NOMO-1 treated with DMSO at 0.1 percent for 48 hours (cell line): ENCODE measurements at regions not wholly inside any gene's neighbourhood (a gene's known extent, or its start where the extent isn't known, plus 50 kb on each side); places are given as distances from the start of the nearest gene placed in this dataset.
"Not testable (repeated sequence)": the region's sequence is repeated elsewhere in the genome, so short reads cannot be mapped to it uniquely, and the experiment has no call there.

Experiments
- DNase-seq: peaks from one replicate; lab custom pipeline; 2025; ENCODE audit not compliant: unreplicated experiment; lab: John Stamatoyannopoulos, UW

- DNase-seq: no peak
Measured at GRCh38 chr12:124654666-124655047, 87.2 kb upstream of the NCOR2 start.

GRCh38 chr12:124653169-124653931, 85.9 kb upstream of the NCOR2 start:
- DNase-seq: peak; percentile 37

- no peak for DNase-seq
Measured at GRCh38 chr12:124652661-124653060, 85.2 kb upstream of the NCOR2 start.

- no peak for DNase-seq
Measured at GRCh38 chr12:124651516-124652273, 84.3 kb upstream of the NCOR2 start.

- DNase-seq: no peak
Measured at GRCh38 chr12:124650912-124651311, 83.5 kb upstream of the NCOR2 start.

- DNase-seq: no peak
Measured at GRCh38 chr12:124648710-124649384, 81.4 kb upstream of the NCOR2 start.

GRCh38 chr12:124647316-124647715, 79.9 kb upstream of the NCOR2 start:
- DNase-seq: no peak

GRCh38 chr12:124646385-124647230, 79.2 kb upstream of the NCOR2 start:
- DNase-seq: peak; percentile 80

- no peak for DNase-seq
Measured at GRCh38 chr12:124645530-124646244, 78.3 kb upstream of the NCOR2 start.

GRCh38 chr12:124643768-124644167, 76.4 kb upstream of the NCOR2 start:
- not testable (repeated sequence) for DNase-seq

- DNase-seq: no peak
Measured at GRCh38 chr12:124642105-124642504, 74.7 kb upstream of the NCOR2 start.

- no peak for DNase-seq
Measured at GRCh38 chr12:124641591-124641990, 74.2 kb upstream of the NCOR2 start.

- DNase-seq: peak; percentile 54
Measured at GRCh38 chr12:124640056-124640455, 72.6 kb upstream of the NCOR2 start.

- no peak for DNase-seq
Measured at GRCh38 chr12:124639122-124639806, 71.9 kb upstream of the NCOR2 start.

GRCh38 chr12:124637581-124637981, 70.2 kb upstream of the NCOR2 start:
- no peak for DNase-seq

GRCh38 chr12:124637163-124637562, 69.8 kb upstream of the NCOR2 start:
- no peak for DNase-seq

GRCh38 chr12:124636138-124636978, 68.9 kb upstream of the NCOR2 start:
- no peak for DNase-seq

GRCh38 chr12:124635316-124635715, 67.9 kb upstream of the NCOR2 start:
- DNase-seq: no peak
